ENCODE measurements at regions not wholly inside any gene's neighbourhood (a gene's known extent, or its start where the extent isn't known, plus 50 kb on each side); places are given as distances from the start of the nearest gene placed in this dataset.

- intact Hi-C loops (cut with micrococcal nuclease; ENCODE audit: unreplicated experiment): no loop called here
Measured at GRCh38 chr5:17434982-17435381, 63.0 kb upstream of the TAF11L2 start.

DNA sequence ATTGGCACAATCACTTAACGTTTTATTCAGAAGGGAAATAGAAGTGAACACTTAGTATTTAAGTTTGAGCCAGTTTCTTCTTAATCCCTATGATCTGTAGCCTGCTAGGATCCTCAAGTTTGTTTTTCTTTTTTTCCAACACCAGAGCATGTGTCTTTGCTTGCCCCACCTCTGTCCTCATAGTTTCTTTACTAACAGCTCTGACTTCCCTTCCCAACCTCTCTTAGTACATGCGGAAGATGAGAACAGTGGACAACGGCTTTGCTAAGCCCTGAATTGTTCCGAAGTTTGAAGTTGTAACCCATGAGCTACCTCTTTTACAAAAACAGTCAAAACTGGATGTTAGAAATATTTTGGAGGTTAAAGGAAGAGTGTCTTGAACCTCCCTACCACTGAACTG is 61.7 kb upstream of the TAF11L2 start:
- Histone ChIP-seq H3K27me3 (ENCODE audit: control insufficient read depth, insufficient read depth, low read length) (no peaks in the 10 kb centered on the region), H3K4me3 (ENCODE audit: low read depth in 2 of 2, low read length in 2 of 2) (no peak overlapping the region), H3K36me3 (ENCODE audit: control insufficient read depth, insufficient read depth, low read length) (no peaks in the 10 kb centered on the region), H3K4me1 (ENCODE audit: control insufficient read depth, insufficient read depth, low read length) (no peaks in the 10 kb centered on the region), H3K9me3 (ENCODE audit: control insufficient read depth, insufficient read depth, low read depth, low read length) (no peaks in the 10 kb centered on the region), H3K27ac (ENCODE audit: low read length) (no peak overlapping the region)
- ChIA-PET POLR2A (no interaction called here), CTCF (no interaction called here)
- BruUV-seq (replicated peaks): no TSS peak
- DNase-seq (ENCODE audit: low read depth, low spot score) (no peak), ATAC-seq (no peak)
- intact Hi-C loops (cut with micrococcal nuclease; ENCODE audit: unreplicated experiment): no loop called here
- in situ Hi-C loops (cut with HindIII; ENCODE audit: low pct_unique_long_range_greater_than_20kb, low sequenced_read_pairs): no loop called here
- no peak for TF ChIP-seq SIN3A (IDR thresholded peaks at IDR 0.05; ENCODE audit: borderline replicate concordance, insufficient read depth, low read depth, low read length)
- no peak for TF ChIP-seq CTCF (IDR thresholded peaks at IDR 0.05)
- no peak for TF ChIP-seq TCF7L2 (IDR thresholded peaks at IDR 0.05; ENCODE audit: low read depth, low read length)
- no peak for TF ChIP-seq POLR2AphosphoS5 (IDR thresholded peaks at IDR 0.05; ENCODE audit: low read depth, low read length)
- TF ChIP-seq, protein P1, sequence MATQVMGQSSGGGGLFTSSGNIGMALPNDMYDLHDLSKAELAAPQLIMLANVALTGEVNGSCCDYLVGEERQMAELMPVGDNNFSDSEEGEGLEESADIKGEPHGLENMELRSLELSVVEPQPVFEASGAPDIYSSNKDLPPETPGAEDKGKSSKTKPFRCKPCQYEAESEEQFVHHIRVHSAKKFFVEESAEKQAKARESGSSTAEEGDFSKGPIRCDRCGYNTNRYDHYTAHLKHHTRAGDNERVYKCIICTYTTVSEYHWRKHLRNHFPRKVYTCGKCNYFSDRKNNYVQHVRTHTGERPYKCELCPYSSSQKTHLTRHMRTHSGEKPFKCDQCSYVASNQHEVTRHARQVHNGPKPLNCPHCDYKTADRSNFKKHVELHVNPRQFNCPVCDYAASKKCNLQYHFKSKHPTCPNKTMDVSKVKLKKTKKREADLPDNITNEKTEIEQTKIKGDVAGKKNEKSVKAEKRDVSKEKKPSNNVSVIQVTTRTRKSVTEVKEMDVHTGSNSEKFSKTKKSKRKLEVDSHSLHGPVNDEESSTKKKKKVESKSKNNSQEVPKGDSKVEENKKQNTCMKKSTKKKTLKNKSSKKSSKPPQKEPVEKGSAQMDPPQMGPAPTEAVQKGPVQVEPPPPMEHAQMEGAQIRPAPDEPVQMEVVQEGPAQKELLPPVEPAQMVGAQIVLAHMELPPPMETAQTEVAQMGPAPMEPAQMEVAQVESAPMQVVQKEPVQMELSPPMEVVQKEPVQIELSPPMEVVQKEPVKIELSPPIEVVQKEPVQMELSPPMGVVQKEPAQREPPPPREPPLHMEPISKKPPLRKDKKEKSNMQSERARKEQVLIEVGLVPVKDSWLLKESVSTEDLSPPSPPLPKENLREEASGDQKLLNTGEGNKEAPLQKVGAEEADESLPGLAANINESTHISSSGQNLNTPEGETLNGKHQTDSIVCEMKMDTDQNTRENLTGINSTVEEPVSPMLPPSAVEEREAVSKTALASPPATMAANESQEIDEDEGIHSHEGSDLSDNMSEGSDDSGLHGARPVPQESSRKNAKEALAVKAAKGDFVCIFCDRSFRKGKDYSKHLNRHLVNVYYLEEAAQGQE (IDR thresholded peaks at IDR 0.05; ENCODE audit: insufficient read depth in 1 of 2, low read depth in 2 of 2, low read length in 1 of 2): no peak

More at GRCh38 chr5:17434982-17435381, 63.0 kb upstream of the TAF11L2 start:
- Histone ChIP-seq H3K9me3 (ENCODE audit: control insufficient read depth, insufficient read depth, low read depth, low read length) (no peaks in the 10 kb centered on the region), H3K36me3 (ENCODE audit: control insufficient read depth, insufficient read depth, low read length) (no peaks in the 10 kb centered on the region), H3K4me3 (ENCODE audit: low read depth in 2 of 2, low read length in 2 of 2) (no peak overlapping the region), H3K27ac (ENCODE audit: low read length) (no peak overlapping the region), H3K27me3 (ENCODE audit: control insufficient read depth, insufficient read depth, low read length) (no peaks in the 10 kb centered on the region), H3K4me1 (ENCODE audit: control insufficient read depth, insufficient read depth, low read length) (no peaks in the 10 kb centered on the region)
- in situ Hi-C loops (cut with HindIII; ENCODE audit: low pct_unique_long_range_greater_than_20kb, low sequenced_read_pairs): no loop called here
- TF ChIP-seq POLR2AphosphoS5 (IDR thresholded peaks at IDR 0.05; ENCODE audit: low read depth, low read length) (no peak), SIN3A (IDR thresholded peaks at IDR 0.05; ENCODE audit: borderline replicate concordance, insufficient read depth, low read depth, low read length) (no peak), CTCF (IDR thresholded peaks at IDR 0.05) (no peak), TCF7L2 (IDR thresholded peaks at IDR 0.05; ENCODE audit: low read depth, low read length) (no peak)
- TF ChIP-seq, protein P1 (IDR thresholded peaks at IDR 0.05; ENCODE audit: insufficient read depth in 1 of 2, low read depth in 2 of 2, low read length in 1 of 2): no peak
- POLR2A ChIA-PET: no interaction called here
- no TSS peak for BruUV-seq (replicated peaks)
- no peak for ATAC-seq
- DNase-seq (ENCODE audit: low read depth, low spot score): no peak
- CTCF ChIA-PET: no interaction called here

Data from Panc1 (cell line).